Lower leg skin (tissue), 3 donors: ENCODE measurements at regions not wholly inside any gene's neighbourhood (a gene's known extent, or its start where the extent isn't known, plus 50 kb on each side); places are given as distances from the start of the nearest gene placed in this dataset.

Experiments
- CTCF ChIP-seq, 3 donors: fragments of 450-650 bp; IDR thresholded peaks; one replicate each; pipeline ENCODE4 v1.5.1; 2016; ENCODE audit warnings: antibody characterized with exemption in 3 of 3, mild to moderate bottlenecking in 3 of 3, moderate library complexity in 2 of 3
- POLR2A ChIP-seq, 2 donors: fragments of 450-650 bp; IDR thresholded peaks; one replicate each; pipeline ENCODE4 v1.6.1; 2016 to 2017; ENCODE audit warnings: antibody characterized with exemption in 2 of 2, mild to moderate bottlenecking in 1 of 2, moderate library complexity in 1 of 2

DNA sequence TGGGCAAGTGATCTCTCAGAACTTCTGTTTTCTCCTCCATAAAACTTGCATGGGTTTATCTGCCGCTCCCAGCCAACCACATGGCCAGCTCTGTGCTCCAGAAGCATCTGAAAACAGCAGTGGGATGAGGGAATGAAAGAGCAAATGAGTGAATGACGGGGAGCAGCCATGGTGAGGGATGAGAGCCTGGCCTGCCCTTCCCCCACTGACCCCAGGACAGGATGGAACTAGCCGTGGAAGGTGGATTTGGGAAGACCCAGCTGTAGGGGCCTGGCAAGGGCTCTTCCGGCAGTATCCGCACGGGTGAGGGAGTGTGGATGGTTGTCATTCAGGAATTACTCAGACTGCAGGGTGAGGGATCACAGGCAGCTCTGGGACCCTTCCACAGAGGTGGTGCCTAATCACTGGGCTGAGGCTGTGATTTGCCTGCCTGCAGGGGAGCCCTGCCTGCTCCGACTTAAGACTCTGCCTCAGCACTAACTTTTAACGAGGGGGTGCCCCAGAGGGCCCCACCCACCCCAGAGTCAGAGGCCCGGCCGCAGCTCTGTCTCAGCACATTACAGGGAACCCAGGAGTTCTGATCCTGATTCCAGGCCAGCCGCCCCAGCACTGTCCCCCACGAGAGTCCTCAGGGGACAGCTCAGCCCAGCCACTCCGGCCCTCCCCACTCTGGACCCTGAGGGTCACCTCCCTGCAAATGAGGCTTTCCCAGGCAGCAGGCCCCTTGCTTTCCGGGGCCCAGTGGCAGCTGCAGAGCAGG is 136.8 kb upstream of the C14orf180 start:
- TF ChIP-seq CTCF (IDR thresholded peaks at IDR 0.05), result no peak
- no peak for TF ChIP-seq POLR2A (IDR thresholded peaks at IDR 0.05)
